Gastroesophageal sphincter (tissue), 4 donors: ENCODE measurements at regions not wholly inside any gene's neighbourhood (a gene's known extent, or its start where the extent isn't known, plus 50 kb on each side); places are given as distances from the start of the nearest gene placed in this dataset.

Source experiments
- ATAC-seq: fragments of 150-250 bp; one replicate; pipeline ENCODE4 v1.9.1; 2016; ENCODE audit warnings: mild to moderate bottlenecking, moderate library complexity
- H3K27ac ChIP-seq, 4 donors: fragments of 200-600 bp; sonication (generic) in 3 of 4; 1 replicate in 3 of 4; 2 replicates in 1 of 4; pipeline ENCODE4 v1.5.1; 2016 to 2019
- H3K27me3 ChIP-seq: fragments of 200-600 bp; sonication (generic); one replicate; pipeline ENCODE4 v1.5.1; 2019
- H3K36me3 ChIP-seq, 2 donors: fragments of 200-600 bp; sonication (generic); one replicate each; pipeline ENCODE4 v1.5.1; 2019; ENCODE audit warnings: control low read depth in 1 of 2
- H3K4me1 ChIP-seq, 3 donors: fragments of 200-600 bp; sonication (generic); 1 replicate in 2 of 3; 2 replicates in 1 of 3; pipeline ENCODE4 v1.5.1; 2016 to 2019; ENCODE audit warnings: control low read depth in 2 of 3
- H3K4me3 ChIP-seq, 2 donors: fragments of 200-600 bp; sonication (generic); one replicate each; pipeline ENCODE4 v1.5.1; 2019; ENCODE audit warnings: mild to moderate bottlenecking in 1 of 2, moderate library complexity in 1 of 2
- H3K9me3 ChIP-seq, 3 donors: fragments of 200-600 bp; sonication (generic); one replicate each; pipeline ENCODE4 v1.5.1; 2017 to 2019; ENCODE audit warnings: control low read depth in 2 of 3
- EP300 ChIP-seq: sonication (generic); formaldehyde crosslinking; IDR thresholded peaks from one replicate; pipeline ENCODE4 v1.6.1; 2017; ENCODE audit warnings: antibody characterized with exemption, mild to moderate bottlenecking
- POLR2A ChIP-seq, 2 donors: fragments of 450-650 bp; IDR thresholded peaks; one replicate each; pipeline ENCODE4 v1.6.1; 2017; ENCODE audit warnings: antibody characterized with exemption in 2 of 2, mild to moderate bottlenecking in 2 of 2, moderate library complexity in 1 of 2
- POLR2AphosphoS5 ChIP-seq: sonication (generic); formaldehyde crosslinking; IDR thresholded peaks from one replicate; pipeline ENCODE4 v1.6.1; 2017; ENCODE audit warnings: antibody characterized with exemption
- whole genome bisulfite sequencing, 2 donors: methylation state at CpG; one replicate each; pipeline ENCODE4 v1.1.5; 2018; ENCODE audit warnings: low coverage in 1 of 2; 5-methylcytosine and 5-hydroxymethylcytosine counted together
- TF ChIP-seq, protein P1 (sequence below), 4 experiments: fragments of 200-600 bp in 2 of 4; fragments of 450-650 bp in 2 of 4; sonication (generic) in 1 of 4; IDR thresholded peaks; one replicate each; pipeline ENCODE4 v1.5.1; 2017 to 2019; ENCODE audit warnings: antibody characterized with exemption in 4 of 4, mild to moderate bottlenecking in 2 of 4, moderate library complexity in 2 of 4

DNA sequence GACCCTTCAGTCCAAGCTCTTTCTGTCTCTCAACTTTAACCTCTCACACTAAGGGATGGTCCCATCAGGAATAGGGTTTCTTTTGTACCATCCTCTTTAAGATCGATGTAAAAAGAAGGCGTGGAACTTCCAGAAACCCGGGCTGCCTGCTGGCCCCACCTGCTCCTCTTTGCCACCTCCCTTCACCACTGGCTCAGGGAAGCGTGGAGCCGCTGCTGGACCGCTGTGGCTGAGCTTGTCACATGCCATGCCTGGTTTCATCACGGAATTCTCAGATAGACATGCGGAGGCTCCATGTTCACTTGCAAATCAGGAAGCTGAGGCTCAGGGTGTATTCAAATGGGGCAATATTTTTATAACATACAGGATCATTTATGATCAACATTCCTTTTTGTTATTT is 399.7 kb downstream of the BRD1 start:
- no peak for ATAC-seq
- Histone ChIP-seq H3K36me3 (no peaks in the 10 kb centered on the region), H3K27me3 (peaks cover 74% of the 10 kb centered on the region), H3K9me3 (peaks cover 0 to 4% (median 0%) of the 10 kb centered on the region in 3 donors), H3K4me3 (no peak overlapping the region), H3K4me1 (no peaks in the 10 kb centered on the region), H3K27ac (no peak overlapping the region)
- TF ChIP-seq, protein P1, sequence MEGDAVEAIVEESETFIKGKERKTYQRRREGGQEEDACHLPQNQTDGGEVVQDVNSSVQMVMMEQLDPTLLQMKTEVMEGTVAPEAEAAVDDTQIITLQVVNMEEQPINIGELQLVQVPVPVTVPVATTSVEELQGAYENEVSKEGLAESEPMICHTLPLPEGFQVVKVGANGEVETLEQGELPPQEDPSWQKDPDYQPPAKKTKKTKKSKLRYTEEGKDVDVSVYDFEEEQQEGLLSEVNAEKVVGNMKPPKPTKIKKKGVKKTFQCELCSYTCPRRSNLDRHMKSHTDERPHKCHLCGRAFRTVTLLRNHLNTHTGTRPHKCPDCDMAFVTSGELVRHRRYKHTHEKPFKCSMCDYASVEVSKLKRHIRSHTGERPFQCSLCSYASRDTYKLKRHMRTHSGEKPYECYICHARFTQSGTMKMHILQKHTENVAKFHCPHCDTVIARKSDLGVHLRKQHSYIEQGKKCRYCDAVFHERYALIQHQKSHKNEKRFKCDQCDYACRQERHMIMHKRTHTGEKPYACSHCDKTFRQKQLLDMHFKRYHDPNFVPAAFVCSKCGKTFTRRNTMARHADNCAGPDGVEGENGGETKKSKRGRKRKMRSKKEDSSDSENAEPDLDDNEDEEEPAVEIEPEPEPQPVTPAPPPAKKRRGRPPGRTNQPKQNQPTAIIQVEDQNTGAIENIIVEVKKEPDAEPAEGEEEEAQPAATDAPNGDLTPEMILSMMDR (IDR thresholded peaks at IDR 0.05), result no peak
- TF ChIP-seq POLR2AphosphoS5 (no peak), EP300 (no peak), POLR2A (IDR thresholded peaks at IDR 0.05) (no peak)
- 79 to 87% methylated on average over 2 to 5 of the region's 8 CpGs for WGBS, 2 donors

DNA sequence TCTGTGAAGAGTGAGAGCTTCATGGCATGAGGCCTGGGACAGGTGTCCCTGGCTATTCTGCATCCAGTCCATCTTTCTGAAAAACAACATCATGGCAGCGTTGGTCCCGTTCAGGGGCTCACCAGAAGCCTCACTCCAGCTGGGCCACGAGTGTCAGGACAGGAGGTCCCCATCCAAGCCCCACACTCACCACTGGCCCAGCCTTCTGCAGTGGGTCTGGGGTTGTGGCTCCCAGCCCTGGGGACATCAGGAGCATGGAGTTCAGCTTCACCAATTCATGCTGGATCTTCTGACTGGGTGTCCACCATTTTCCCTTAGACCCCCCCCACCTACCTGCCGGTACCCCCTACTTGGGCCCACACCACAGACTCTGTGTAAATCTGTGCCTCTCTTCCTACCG is 400.3 kb downstream of the BRD1 start:
- Histone ChIP-seq H3K9me3 (peaks cover 0 to 10% (median 0%) of the 10 kb centered on the region in 3 donors), H3K27ac (no peak overlapping the region), H3K4me1 (no peaks in the 10 kb centered on the region), H3K27me3 (peaks cover 74% of the 10 kb centered on the region), H3K4me3 (no peak overlapping the region), H3K36me3 (no peaks in the 10 kb centered on the region)
- TF ChIP-seq POLR2A (IDR thresholded peaks at IDR 0.05) (no peak), EP300 (no peak), POLR2AphosphoS5 (no peak)
- TF ChIP-seq, protein P1 (IDR thresholded peaks at IDR 0.05), result no peak
- no peak for ATAC-seq
- WGBS, 2 donors, result no CpG with 5 or more reads among the region's 5 CpGs

DNA sequence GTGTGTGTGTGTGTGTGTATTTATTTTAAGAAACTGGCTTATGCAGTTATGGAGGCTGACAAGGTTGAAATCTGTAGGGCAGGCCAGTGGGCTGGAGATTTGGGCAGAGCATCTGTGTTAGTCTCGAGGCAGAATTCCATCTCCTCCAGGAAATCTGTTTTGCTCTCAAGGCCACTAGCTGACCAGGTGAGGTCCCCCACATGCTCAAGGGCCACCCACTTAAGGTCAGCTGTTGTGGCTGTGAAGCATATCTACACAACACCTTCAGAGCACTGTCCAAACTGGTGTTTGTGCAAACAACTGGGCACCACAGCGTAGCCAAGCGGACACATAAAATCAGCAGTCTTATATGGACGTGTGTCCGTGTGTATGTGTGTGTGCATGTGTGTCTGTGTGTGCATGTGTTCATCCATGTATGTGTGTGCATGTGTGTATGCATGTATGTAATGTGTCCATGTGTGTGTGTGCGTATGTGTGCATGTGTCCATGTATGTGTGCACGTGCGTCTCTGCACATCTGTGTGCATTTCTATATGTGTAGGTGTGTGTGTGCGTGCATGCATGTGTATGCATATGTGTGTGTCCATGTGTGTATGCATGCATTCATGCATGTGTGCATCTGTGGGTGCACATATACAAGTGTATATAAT is 400.9 kb downstream of the BRD1 start:
- 88 to 90% methylated on average over 6 to 8 of the region's 9 CpGs for WGBS, 2 donors
- H3K4me1 ChIP-seq, result no peaks in the 10 kb centered on the region
- H3K4me3 ChIP-seq, result no peak overlapping the region

DNA sequence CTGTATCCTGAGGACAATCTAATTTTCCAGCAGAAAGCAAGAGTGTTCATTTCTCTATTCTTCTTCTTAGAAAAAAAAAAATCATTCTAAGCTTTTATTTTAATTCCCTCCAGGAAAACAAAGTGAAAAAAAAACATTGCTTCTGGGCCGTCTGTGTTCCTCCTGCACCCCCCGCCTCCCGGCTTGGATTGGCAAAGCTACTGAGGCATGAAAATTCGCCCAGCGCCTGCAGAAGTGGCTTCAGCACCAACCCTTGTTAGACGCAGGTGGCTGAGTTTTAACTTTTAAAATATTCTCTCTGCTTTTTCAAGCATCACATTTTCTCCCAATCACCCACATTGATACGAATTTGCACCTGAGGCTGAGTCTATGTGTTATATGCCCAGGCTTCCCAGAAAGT is 401.6 kb downstream of the BRD1 start:
- Histone ChIP-seq H3K9me3 (peaks cover 0 to 16% (median 0%) of the 10 kb centered on the region in 3 donors), H3K36me3 (no peaks in the 10 kb centered on the region), H3K4me1 (no peaks in the 10 kb centered on the region), H3K4me3 (no peak overlapping the region), H3K27ac (no peak overlapping the region), H3K27me3 (peaks cover 64% of the 10 kb centered on the region)
- no peak for TF ChIP-seq POLR2A (IDR thresholded peaks at IDR 0.05)
- no peak for TF ChIP-seq POLR2AphosphoS5
- TF ChIP-seq, protein P1 (IDR thresholded peaks at IDR 0.05), result no peak
- TF ChIP-seq EP300, result no peak
- no peak for ATAC-seq
- WGBS, 2 donors, result 52 to 61% methylated on average over 7 of the region's 7 CpGs

More for the DNA sequence above, 400.9 kb downstream of the BRD1 start:
- Histone ChIP-seq H3K27me3 (peaks cover 71% of the 10 kb centered on the region), H3K9me3 (peaks cover 0 to 10% (median 0%) of the 10 kb centered on the region in 3 donors), H3K27ac (no peak overlapping the region), H3K36me3 (no peaks in the 10 kb centered on the region)
- TF ChIP-seq POLR2AphosphoS5 (no peak), POLR2A (IDR thresholded peaks at IDR 0.05) (no peak), EP300 (no peak)
- TF ChIP-seq, protein P1 (IDR thresholded peaks at IDR 0.05), result no peak
- ATAC-seq, result no peak

DNA sequence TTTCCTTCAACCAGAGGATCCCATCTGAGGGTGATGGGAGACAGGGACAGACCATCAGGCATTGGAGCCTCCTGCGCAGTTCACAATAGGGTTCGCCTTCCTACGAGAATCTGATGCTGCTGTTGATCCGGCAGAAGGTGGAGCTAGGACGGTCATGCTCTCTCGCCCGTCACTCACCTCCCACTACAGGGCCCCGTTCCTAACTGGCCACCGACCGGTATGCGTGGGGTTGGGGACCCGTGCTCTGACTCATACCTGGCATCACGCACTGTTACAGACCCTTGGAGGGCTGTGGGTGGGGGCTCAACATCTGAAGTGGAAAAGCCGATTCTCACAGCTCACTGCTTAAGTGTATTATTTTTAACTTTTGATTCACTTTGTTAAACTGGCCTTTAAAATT is 402.3 kb downstream of the BRD1 start:
- H3K36me3 ChIP-seq, result no peaks in the 10 kb centered on the region
- H3K27ac ChIP-seq, result no peak overlapping the region
- peaks cover 0 to 22% (median 0%) of the 10 kb centered on the region in 3 donors for H3K9me3 ChIP-seq
- H3K27me3 ChIP-seq, result peaks cover 61% of the 10 kb centered on the region
- ATAC-seq, result no peak
- H3K4me1 ChIP-seq, result no peaks in the 10 kb centered on the region
- no peak overlapping the region for H3K4me3 ChIP-seq
- TF ChIP-seq EP300, result no peak
- TF ChIP-seq, protein P1 (IDR thresholded peaks at IDR 0.05), result no peak
- TF ChIP-seq POLR2AphosphoS5, result no peak
- TF ChIP-seq POLR2A (IDR thresholded peaks at IDR 0.05), result no peak
- WGBS, 2 donors, result 8 to 50% methylated on average over 1 to 2 of the region's 14 CpGs
